ENCODE measurements at regions not wholly inside any gene's neighbourhood (a gene's known extent, or its start where the extent isn't known, plus 50 kb on each side); places are given as distances from the start of the nearest gene placed in this dataset.

DNA sequence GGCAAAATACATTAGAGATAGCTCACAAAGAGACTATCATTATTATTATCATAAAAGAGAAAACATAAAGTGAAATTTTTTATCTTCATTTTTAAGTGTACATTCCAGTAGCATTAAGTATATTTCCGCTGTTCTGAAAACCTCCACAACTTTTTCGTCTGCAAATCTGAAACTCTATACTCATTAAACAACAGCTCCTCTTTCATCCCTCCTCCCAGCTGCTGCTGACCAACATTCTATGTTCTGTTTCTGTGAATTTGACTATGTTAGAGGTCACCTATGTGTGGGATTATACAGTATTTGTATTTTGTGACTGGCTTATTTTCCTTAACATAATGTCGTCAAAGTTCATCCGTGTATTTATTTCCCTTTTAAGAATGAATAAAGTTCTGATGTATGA is 429.3 kb upstream of the TPK1 start:
- no peak for DNase-seq (ENCODE audit: low read depth)

DNA sequence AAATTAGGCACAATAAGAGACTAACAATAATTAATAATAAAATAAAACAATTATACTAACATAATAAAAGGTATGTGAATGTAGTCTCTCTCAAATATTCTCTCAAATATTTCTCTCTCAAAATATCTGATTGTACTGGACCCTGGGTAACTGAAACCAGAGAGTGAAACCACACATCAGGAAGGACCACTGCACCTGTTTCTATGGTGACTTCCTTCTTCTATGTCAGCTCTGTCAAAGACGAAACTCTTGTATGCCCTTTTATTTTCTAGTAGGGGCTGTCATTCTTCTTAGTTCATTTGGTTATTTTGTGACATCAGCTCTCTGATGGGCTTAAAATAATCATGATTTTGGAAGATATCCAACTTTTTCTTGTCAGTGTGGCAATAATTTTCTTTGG is 428.0 kb upstream of the TPK1 start:
- DNase-seq (ENCODE audit: low read depth): no peak

- no peak for DNase-seq (ENCODE audit: low read depth)
Observed at GRCh38 chr7:145252031-145252430, 416.2 kb upstream of the TPK1 start.

GRCh38 chr7:145224775-145225174 is 388.9 kb upstream of the TPK1 start:
- no peak for DNase-seq (ENCODE audit: low read depth)

DNA sequence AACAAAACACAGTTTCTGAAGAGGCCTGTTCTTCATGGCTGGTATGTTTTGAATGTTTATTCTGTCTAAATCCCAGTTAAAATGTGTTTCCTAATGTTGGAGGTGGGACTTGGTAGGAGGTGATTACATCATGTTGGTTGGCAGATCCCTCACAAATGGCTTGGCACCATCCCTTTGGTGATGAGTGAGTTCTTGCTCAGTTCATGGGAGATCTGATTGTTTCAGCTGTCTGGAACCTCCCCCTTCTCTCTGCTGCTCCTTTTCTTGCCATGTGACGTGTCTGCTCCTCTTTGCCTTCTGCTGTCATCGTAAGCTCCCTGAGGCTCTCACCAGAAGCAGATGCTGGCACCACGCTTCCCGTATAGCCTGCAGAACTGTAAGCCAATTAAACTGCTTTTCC is 383.6 kb upstream of the TPK1 start:
- DNase-seq (ENCODE audit: low read depth): no peak

DNA sequence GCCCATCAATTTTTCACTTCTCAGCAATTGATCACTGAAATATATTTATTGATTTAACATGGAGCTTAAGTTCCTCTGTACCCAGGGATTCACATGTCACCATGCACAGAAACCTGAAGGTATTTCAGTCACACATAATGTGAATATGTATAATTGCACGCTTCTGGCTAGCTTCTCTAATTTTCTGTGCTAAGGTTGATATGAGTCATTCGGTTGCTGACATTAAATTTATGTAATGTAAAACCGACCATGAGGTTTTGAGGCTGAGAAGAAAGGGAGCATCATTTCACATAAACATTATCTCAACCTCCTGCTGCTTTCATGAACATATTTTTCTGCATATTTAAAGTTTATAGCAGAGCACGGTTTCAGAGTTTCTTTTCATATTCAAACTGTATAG is 381.0 kb upstream of the TPK1 start:
- no peak for DNase-seq (ENCODE audit: low read depth)

DNA sequence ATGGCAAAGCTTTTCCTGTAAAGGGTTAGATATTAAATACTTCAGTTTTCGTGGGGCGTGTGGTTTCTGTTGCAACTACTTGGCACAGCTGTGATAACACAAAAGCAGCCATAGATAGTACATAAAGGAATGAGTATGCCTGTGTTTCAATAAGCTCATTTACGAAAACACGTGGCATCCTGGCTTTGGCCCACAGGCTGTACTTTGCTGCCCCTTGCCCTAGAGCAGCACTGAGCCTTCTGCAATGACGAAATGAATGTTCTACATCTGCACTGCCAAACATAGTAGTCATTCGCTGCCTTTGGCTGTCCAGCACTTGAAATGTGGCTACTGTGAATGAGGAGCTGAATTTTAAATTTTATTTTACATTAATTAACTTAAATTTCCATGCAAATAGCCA is 376.2 kb upstream of the TPK1 start:
- no peak for DNase-seq (ENCODE audit: low read depth)

- no peak for DNase-seq (ENCODE audit: low read depth)
Observed at GRCh38 chr7:145211211-145211610, 375.4 kb upstream of the TPK1 start.

- DNase-seq (ENCODE audit: low read depth): no peak
Observed at GRCh38 chr7:145193951-145194350, 358.1 kb upstream of the TPK1 start.

- no peak for DNase-seq (ENCODE audit: low read depth)
Observed at GRCh38 chr7:145184956-145185355, 349.1 kb upstream of the TPK1 start.

DNA sequence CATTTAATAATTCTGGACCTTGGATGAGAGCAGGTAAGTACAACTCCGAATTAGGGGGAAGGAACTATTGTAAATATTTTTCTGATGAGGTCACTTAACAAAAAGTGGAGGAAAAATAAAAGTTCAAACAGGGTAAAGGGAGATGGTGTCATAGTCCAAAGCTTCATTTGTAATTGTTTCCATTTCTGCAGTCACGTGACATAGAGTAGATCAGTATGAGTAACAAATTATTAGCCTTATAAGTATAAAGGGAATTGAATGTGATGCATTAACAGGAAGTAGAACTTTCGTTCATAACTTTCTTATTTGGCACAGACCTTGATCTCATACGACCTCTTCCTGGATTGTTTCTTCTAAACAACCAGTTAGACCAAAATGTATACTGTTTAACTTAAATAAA is 347.2 kb upstream of the TPK1 start:
- no peak for DNase-seq (ENCODE audit: low read depth)

DNA sequence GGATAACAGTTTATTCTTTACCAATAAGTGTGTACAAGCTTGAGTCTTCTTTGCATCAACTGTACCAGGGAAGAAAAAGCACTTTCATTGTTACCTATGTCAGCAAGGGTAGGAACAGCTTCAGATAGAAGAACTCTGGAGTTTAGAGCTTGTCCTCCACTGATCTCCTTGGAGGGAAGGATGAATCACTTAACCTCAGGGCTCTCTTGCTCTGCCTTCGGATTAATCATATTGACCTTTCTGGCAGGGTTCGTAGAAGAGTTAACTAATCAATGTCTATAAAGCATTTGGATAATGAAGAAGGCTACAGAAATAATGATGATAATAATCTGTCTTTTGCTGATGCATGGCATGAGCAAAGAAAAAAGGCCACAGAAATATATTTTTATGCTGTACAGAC is 339.5 kb upstream of the TPK1 start:
- DNase-seq (ENCODE audit: low read depth): no peak

- DNase-seq (ENCODE audit: low read depth): no peak
Observed at GRCh38 chr7:145169908-145170307, 334.1 kb upstream of the TPK1 start.

GRCh38 chr7:145168879-145169278 is 333.0 kb upstream of the TPK1 start:
- no peak for DNase-seq (ENCODE audit: low read depth)

- DNase-seq (ENCODE audit: low read depth): no peak
Observed at GRCh38 chr7:145168427-145168826, 332.6 kb upstream of the TPK1 start.

GRCh38 chr7:145156834-145157233 is 321.0 kb upstream of the TPK1 start:
- DNase-seq (ENCODE audit: low read depth): no peak

- no peak for DNase-seq (ENCODE audit: low read depth)
Observed at GRCh38 chr7:145152589-145152988, 316.7 kb upstream of the TPK1 start.

DNA sequence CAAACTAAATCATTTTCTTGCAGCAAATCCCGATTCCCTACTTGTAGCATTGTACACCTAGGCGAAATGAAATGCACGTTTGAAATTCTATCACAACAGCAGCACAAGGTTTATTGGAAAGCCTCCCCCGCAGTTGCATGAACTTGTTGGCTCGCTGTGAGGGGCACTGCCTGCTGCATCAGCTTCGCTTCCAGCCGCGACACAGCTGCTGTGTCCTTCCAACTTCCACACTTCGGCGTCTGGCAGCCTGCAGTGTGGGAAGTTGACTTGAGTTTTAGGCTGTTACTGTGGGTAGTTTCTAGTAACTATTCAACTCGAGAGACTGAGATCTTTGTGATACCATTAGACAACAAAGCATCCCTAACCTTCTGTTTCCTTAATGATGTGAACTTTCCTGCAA is 315.8 kb upstream of the TPK1 start:
- DNase-seq (ENCODE audit: low read depth): no peak

DNA sequence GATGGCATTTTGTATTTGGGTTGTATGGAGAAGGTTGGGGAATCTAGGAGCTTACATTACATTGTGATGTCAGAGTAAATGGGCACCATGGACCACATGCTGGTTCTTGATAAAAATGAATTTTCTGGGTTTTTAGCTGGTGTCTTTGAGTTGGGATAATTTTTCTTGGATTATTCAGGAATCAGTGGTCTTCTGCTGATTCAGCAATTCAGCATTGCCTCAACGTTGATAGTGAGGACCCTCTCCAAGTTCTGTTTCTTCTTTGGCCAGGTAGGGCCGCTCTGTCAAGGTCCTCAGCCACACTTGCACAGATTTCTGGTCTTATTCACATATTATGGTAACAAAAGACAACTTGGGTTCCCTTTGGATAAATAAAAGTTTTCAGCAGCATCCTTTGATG is 312.0 kb upstream of the TPK1 start:
- DNase-seq (ENCODE audit: low read depth): no peak

DNA sequence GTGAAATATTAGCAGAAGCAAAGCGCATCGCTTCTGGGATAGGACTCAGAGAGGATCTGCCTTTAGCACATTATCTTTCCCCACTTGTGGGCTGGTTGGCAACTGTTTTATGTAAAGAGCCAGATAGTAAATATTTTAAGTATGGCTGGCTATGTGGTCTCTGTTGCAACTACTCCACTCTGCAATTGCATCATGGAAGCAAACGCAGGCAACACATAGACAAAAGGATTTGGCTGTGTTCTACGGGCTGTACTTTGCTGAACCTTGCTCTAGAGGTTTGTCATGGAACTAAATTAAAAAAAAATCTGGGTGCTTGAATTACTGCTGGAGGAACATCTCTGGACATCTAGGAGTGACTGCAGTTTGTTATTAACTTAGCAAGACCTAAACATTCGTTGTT is 307.8 kb upstream of the TPK1 start:
- DNase-seq (ENCODE audit: low read depth): no peak

GRCh38 chr7:145134377-145134776 is 298.5 kb upstream of the TPK1 start:
- no peak for DNase-seq (ENCODE audit: low read depth)

DNA sequence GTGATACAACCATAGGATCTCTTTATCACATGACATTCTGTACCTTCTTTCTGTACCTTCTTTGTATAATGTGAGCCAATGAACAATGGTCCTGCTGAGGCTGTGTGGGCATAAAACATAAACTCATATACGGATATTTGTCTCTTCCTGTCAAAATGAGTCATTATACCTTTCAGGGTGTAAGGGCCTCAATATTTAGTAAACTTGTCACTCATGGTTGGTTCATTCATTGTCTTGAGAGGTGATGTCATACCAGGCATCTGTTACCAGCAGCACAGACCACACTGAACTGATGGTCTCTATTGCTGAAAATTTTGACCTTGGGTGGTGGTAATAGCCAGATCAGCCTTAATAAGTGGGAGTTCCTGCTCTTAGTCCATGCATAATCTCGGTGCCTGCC is 287.6 kb upstream of the TPK1 start:
- no peak for DNase-seq (ENCODE audit: low read depth)

- DNase-seq (ENCODE audit: low read depth): no peak
Observed at GRCh38 chr7:145106001-145106400, 270.1 kb upstream of the TPK1 start.

DNA sequence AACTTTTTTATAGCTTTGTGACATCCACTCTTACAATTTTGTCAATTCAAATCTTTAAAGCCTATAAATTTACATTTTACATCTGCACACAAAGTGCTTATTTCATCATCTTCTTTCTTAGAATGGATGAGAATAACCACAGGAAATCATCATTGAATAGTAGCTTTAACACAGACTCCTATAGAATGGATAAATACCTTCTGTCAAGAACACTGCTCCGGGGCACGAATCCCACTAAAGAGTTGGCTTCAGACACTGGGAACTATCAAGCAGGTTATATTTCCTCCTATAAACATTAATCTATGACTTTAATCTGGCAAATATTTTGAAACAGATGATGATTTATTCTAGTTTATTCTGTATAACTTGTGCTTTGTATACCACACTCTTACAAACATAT is 269.7 kb upstream of the TPK1 start:
- no peak for DNase-seq (ENCODE audit: low read depth)

- DNase-seq (ENCODE audit: low read depth): no peak
Observed at GRCh38 chr7:145104400-145104799, 268.5 kb upstream of the TPK1 start.
